OCI-LY1 (cell line): ENCODE measurements at regions not wholly inside any gene's neighbourhood (a gene's known extent, or its start where the extent isn't known, plus 50 kb on each side); places are given as distances from the start of the nearest gene placed in this dataset.

Experiments used
- EZH2 ChIP-seq: fragments of 200-600 bp; sonication (generic), shearing (Covaris generic); IDR thresholded peaks from 2 replicates; pipeline ENCODE4 v1.8.0; 2017; ENCODE audit warnings: borderline replicate concordance, mixed run types, mild to moderate bottlenecking, antibody characterized with exemption, low read length, moderate library complexity, mixed read lengths
- TF ChIP-seq, protein P1 (sequence below): fragments of 200-600 bp; sonication (generic), shearing (Covaris generic); IDR thresholded peaks from 2 replicates; pipeline ENCODE4 v1.5.1; 2017; ENCODE audit warnings: mild to moderate bottlenecking, antibody characterized with exemption, low read length, moderate library complexity, mixed read lengths

- TF ChIP-seq, protein P1, sequence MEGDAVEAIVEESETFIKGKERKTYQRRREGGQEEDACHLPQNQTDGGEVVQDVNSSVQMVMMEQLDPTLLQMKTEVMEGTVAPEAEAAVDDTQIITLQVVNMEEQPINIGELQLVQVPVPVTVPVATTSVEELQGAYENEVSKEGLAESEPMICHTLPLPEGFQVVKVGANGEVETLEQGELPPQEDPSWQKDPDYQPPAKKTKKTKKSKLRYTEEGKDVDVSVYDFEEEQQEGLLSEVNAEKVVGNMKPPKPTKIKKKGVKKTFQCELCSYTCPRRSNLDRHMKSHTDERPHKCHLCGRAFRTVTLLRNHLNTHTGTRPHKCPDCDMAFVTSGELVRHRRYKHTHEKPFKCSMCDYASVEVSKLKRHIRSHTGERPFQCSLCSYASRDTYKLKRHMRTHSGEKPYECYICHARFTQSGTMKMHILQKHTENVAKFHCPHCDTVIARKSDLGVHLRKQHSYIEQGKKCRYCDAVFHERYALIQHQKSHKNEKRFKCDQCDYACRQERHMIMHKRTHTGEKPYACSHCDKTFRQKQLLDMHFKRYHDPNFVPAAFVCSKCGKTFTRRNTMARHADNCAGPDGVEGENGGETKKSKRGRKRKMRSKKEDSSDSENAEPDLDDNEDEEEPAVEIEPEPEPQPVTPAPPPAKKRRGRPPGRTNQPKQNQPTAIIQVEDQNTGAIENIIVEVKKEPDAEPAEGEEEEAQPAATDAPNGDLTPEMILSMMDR: no peak
- no peak for TF ChIP-seq EZH2
Observed at GRCh38 chr5:56413546-56413945, 180.4 kb upstream of the ANKRD55 start.
